Activated naive CD4-positive, alpha-beta T cell treated with anti-CD3 and anti-CD28 coated beads, Interleukin-2, amount 50 U/mL, for 72 hours (primary cell): ENCODE measurements at regions not wholly inside any gene's neighbourhood (a gene's known extent, or its start where the extent isn't known, plus 50 kb on each side); places are given as distances from the start of the nearest gene placed in this dataset.
"Not testable (repeated sequence)": the region's sequence is repeated elsewhere in the genome, so short reads cannot be mapped to it uniquely, and the experiment has no call there.

Source experiments
- ATAC-seq, 2 donors: fragments of 150-1000 bp; cut with Tn5 transposase; 2 replicates each; pipeline ENCODE4 v1.10.0; 2021; ENCODE audit warnings: mild to moderate bottlenecking in 2 of 2, moderate library complexity in 2 of 2
- DNase-seq, 2 donors: peaks; one replicate each; pipeline ENCODE4 v3.0.0; 2021 to 2022; ENCODE audit warnings: low spot score in 2 of 2
- H3K27ac Mint-ChIP-seq, 2 donors: one replicate each; pipeline ENCODE4 v1.8.0; 2022; ENCODE audit warnings: mild to moderate bottlenecking in 2 of 2, mixed read lengths in 2 of 2
- H3K36me3 Mint-ChIP-seq, 2 donors: one replicate each; pipeline ENCODE4 v1.8.0; 2022; ENCODE audit warnings: mixed read lengths in 2 of 2
- H3K9me3 Mint-ChIP-seq, 2 donors: one replicate each; pipeline ENCODE4 v1.8.0; 2022; ENCODE audit warnings: mixed read lengths in 2 of 2

- Mint-ChIP-seq H3K36me3 (no peaks in the 10 kb centered on the region), H3K9me3 (peaks cover 0 to 7% of the 10 kb centered on the region in 2 donors), H3K27ac (no peak overlapping the region)
- DNase-seq (no peak), ATAC-seq (no peak)
Measured at GRCh38 chr4:135497563-135498152, 1296.1 kb upstream of the PABPC4L start.

- ATAC-seq = no peak
- H3K36me3 Mint-ChIP-seq = no peaks in the 10 kb centered on the region
- H3K9me3 Mint-ChIP-seq = peaks cover 0 to 3% of the 10 kb centered on the region in 2 donors
Measured at GRCh38 chr4:135492439-135492838, 1290.8 kb upstream of the PABPC4L start.

GRCh38 chr4:135485371-135485770, 1283.8 kb upstream of the PABPC4L start:
- Mint-ChIP-seq H3K27ac (no peak overlapping the region), H3K9me3 (peaks cover 0 to 12% of the 10 kb centered on the region in 2 donors), H3K36me3 (no peaks in the 10 kb centered on the region)
- DNase-seq = no peak
- ATAC-seq = no peak

More at GRCh38 chr4:135492439-135492838, 1290.8 kb upstream of the PABPC4L start:
- no peak overlapping the region for H3K27ac Mint-ChIP-seq
- no peak for DNase-seq

- ATAC-seq (no peak), DNase-seq (no peak)
- peaks cover 15 to 16% of the 10 kb centered on the region in 2 donors for H3K9me3 Mint-ChIP-seq
- H3K36me3 Mint-ChIP-seq = peaks cover 0 to 12% of the 10 kb centered on the region in 2 donors
- no peak overlapping the region for H3K27ac Mint-ChIP-seq
Measured at GRCh38 chr4:135476272-135476671, 1274.7 kb upstream of the PABPC4L start.

- no peak overlapping the region for H3K27ac Mint-ChIP-seq
- H3K9me3 Mint-ChIP-seq = peaks cover 10 to 18% of the 10 kb centered on the region in 2 donors
- H3K36me3 Mint-ChIP-seq = no peaks in the 10 kb centered on the region
- no peak for DNase-seq
- ATAC-seq = no peak
Measured at GRCh38 chr4:135464311-135464710, 1262.7 kb upstream of the PABPC4L start.

- DNase-seq, H3K27ac Mint-ChIP-seq, H3K9me3 Mint-ChIP-seq, H3K36me3 Mint-ChIP-seq, ATAC-seq: not testable (repeated sequence)
Measured at GRCh38 chr4:135447598-135447997, 1246.0 kb upstream of the PABPC4L start.

GRCh38 chr4:135434936-135435335, 1233.3 kb upstream of the PABPC4L start:
- Mint-ChIP-seq H3K27ac (no peak overlapping the region), H3K36me3 (peaks cover 0 to 6% of the 10 kb centered on the region in 2 donors), H3K9me3 (peaks cover 11 to 15% of the 10 kb centered on the region in 2 donors)
- ATAC-seq (no peak), DNase-seq (no peak)

GRCh38 chr4:135429528-135429927, 1227.9 kb upstream of the PABPC4L start:
- DNase-seq (no peak), ATAC-seq (no peak)
- Mint-ChIP-seq H3K9me3 (no peaks in the 10 kb centered on the region), H3K36me3 (no peaks in the 10 kb centered on the region), H3K27ac (no peak overlapping the region)

- ATAC-seq = no peak
- DNase-seq = no peak
- peaks cover 10 to 14% of the 10 kb centered on the region in 2 donors for H3K9me3 Mint-ChIP-seq
- no peak overlapping the region for H3K27ac Mint-ChIP-seq
- no peaks in the 10 kb centered on the region for H3K36me3 Mint-ChIP-seq
Measured at GRCh38 chr4:135418353-135418752, 1216.8 kb upstream of the PABPC4L start.

GRCh38 chr4:135412213-135412612, 1210.6 kb upstream of the PABPC4L start:
- ATAC-seq (no peak), DNase-seq (no peak)
- H3K9me3 Mint-ChIP-seq = peaks cover 10 to 30% of the 10 kb centered on the region in 2 donors
- no peaks in the 10 kb centered on the region for H3K36me3 Mint-ChIP-seq
- H3K27ac Mint-ChIP-seq = no peak overlapping the region

GRCh38 chr4:135411251-135411650, 1209.7 kb upstream of the PABPC4L start:
- no peaks in the 10 kb centered on the region for H3K36me3 Mint-ChIP-seq
- no peak overlapping the region for H3K27ac Mint-ChIP-seq
- DNase-seq = no peak
- H3K9me3 Mint-ChIP-seq = peaks cover 10 to 30% of the 10 kb centered on the region in 2 donors
- no peak for ATAC-seq

GRCh38 chr4:135409261-135409660, 1207.7 kb upstream of the PABPC4L start:
- DNase-seq, H3K27ac Mint-ChIP-seq, H3K36me3 Mint-ChIP-seq, ATAC-seq: not testable (repeated sequence)
- H3K9me3 Mint-ChIP-seq = peaks cover 21 to 36% of the 10 kb centered on the region in 2 donors

- Mint-ChIP-seq H3K27ac (no peak overlapping the region), H3K9me3 (peaks cover 23 to 36% of the 10 kb centered on the region in 2 donors), H3K36me3 (peaks cover 0 to 7% of the 10 kb centered on the region in 2 donors)
- DNase-seq (no peak), ATAC-seq (no peak)
Measured at GRCh38 chr4:135408109-135408508, 1206.5 kb upstream of the PABPC4L start.

- ATAC-seq, H3K27ac Mint-ChIP-seq, DNase-seq, H3K36me3 Mint-ChIP-seq: not testable (repeated sequence)
- peaks cover 23 to 29% of the 10 kb centered on the region in 2 donors for H3K9me3 Mint-ChIP-seq
Measured at GRCh38 chr4:135406597-135406996, 1205.0 kb upstream of the PABPC4L start.

- H3K27ac Mint-ChIP-seq = no peak overlapping the region
- no peak for DNase-seq
- H3K9me3 Mint-ChIP-seq = peaks cover 11 to 20% of the 10 kb centered on the region in 2 donors
- no peak for ATAC-seq
- H3K36me3 Mint-ChIP-seq = peaks cover 0 to 8% of the 10 kb centered on the region in 2 donors
Measured at GRCh38 chr4:135385830-135386581, 1184.4 kb upstream of the PABPC4L start.

- ATAC-seq (no peak), DNase-seq (no peak)
- H3K27ac Mint-ChIP-seq = no peak overlapping the region
- peaks cover 21 to 28% of the 10 kb centered on the region in 2 donors for H3K9me3 Mint-ChIP-seq
- peaks cover 0 to 18% of the 10 kb centered on the region in 2 donors for H3K36me3 Mint-ChIP-seq
Measured at GRCh38 chr4:135383356-135384288, 1182.0 kb upstream of the PABPC4L start.
